ENCODE measurements at regions not wholly inside any gene's neighbourhood (a gene's known extent, or its start where the extent isn't known, plus 50 kb on each side); places are given as distances from the start of the nearest gene placed in this dataset.
"Not testable (repeated sequence)": the region's sequence is repeated elsewhere in the genome, so short reads cannot be mapped to it uniquely, and the experiment has no call there.

GRCh38 chrY:12444200-12444599, 256.8 kb upstream of the USP9Y start:
- H3K4me3 ChIP-seq (ENCODE audit: low read depth in 1 of 2, low read length in 2 of 2), result no peak overlapping the region
- no peak overlapping the region for H2AFZ ChIP-seq (ENCODE audit: low read depth, low read length)
- no peaks in the 10 kb centered on the region for H4K20me1 ChIP-seq (ENCODE audit: insufficient read depth, low read length)
- no peak overlapping the region for H3K27ac ChIP-seq (ENCODE audit: low read length)
- no peak for DNase-seq
- TF ChIP-seq EZH2 (IDR thresholded peaks at IDR 0.05; ENCODE audit: borderline replicate concordance, low read depth, low read length, severe bottlenecking), result no peak
- TF ChIP-seq, protein P1, sequence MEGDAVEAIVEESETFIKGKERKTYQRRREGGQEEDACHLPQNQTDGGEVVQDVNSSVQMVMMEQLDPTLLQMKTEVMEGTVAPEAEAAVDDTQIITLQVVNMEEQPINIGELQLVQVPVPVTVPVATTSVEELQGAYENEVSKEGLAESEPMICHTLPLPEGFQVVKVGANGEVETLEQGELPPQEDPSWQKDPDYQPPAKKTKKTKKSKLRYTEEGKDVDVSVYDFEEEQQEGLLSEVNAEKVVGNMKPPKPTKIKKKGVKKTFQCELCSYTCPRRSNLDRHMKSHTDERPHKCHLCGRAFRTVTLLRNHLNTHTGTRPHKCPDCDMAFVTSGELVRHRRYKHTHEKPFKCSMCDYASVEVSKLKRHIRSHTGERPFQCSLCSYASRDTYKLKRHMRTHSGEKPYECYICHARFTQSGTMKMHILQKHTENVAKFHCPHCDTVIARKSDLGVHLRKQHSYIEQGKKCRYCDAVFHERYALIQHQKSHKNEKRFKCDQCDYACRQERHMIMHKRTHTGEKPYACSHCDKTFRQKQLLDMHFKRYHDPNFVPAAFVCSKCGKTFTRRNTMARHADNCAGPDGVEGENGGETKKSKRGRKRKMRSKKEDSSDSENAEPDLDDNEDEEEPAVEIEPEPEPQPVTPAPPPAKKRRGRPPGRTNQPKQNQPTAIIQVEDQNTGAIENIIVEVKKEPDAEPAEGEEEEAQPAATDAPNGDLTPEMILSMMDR (IDR thresholded peaks at IDR 0.05; ENCODE audit: borderline replicate concordance, extremely low read depth, low read length, poor library complexity, severe bottlenecking), result no peak
- no peaks in the 10 kb centered on the region for H3K4me1 ChIP-seq (ENCODE audit: insufficient read depth, low read length)
- no peaks in the 10 kb centered on the region for H3K79me2 ChIP-seq (ENCODE audit: insufficient read depth, low read length)
- H3K9ac ChIP-seq (ENCODE audit: low read depth, low read length), result no peak overlapping the region
- H3K27me3 ChIP-seq (ENCODE audit: insufficient read depth, low read length, poor library complexity), result no peaks in the 10 kb centered on the region
- no peaks in the 10 kb centered on the region for H3K36me3 ChIP-seq (ENCODE audit: insufficient read depth, low read length)
- no peak for ATAC-seq (ENCODE audit: insufficient read depth, low read depth)
- H3K9me3 ChIP-seq (ENCODE audit: insufficient read depth, low read length, severe bottlenecking), result no peaks in the 10 kb centered on the region
- H3K4me2 ChIP-seq (ENCODE audit: insufficient read depth, low read length), result no peak overlapping the region

- H3K27ac ChIP-seq (ENCODE audit: low read length); H3K9ac ChIP-seq (ENCODE audit: low read depth, low read length); H3K4me3 ChIP-seq (ENCODE audit: low read depth in 1 of 2, low read length in 2 of 2); H3K9me3 ChIP-seq (ENCODE audit: insufficient read depth, low read length, severe bottlenecking); H3K79me2 ChIP-seq (ENCODE audit: insufficient read depth, low read length); DNase-seq; H3K36me3 ChIP-seq (ENCODE audit: insufficient read depth, low read length); ATAC-seq (ENCODE audit: insufficient read depth, low read depth); H2AFZ ChIP-seq (ENCODE audit: low read depth, low read length); H4K20me1 ChIP-seq (ENCODE audit: insufficient read depth, low read length); H3K27me3 ChIP-seq (ENCODE audit: insufficient read depth, low read length, poor library complexity); H3K4me1 ChIP-seq (ENCODE audit: insufficient read depth, low read length); H3K4me2 ChIP-seq (ENCODE audit: insufficient read depth, low read length): not testable (repeated sequence)
These were observed 254.4 kb upstream of the USP9Y start for GRCh38 chrY:12446486-12447265.

DNA sequence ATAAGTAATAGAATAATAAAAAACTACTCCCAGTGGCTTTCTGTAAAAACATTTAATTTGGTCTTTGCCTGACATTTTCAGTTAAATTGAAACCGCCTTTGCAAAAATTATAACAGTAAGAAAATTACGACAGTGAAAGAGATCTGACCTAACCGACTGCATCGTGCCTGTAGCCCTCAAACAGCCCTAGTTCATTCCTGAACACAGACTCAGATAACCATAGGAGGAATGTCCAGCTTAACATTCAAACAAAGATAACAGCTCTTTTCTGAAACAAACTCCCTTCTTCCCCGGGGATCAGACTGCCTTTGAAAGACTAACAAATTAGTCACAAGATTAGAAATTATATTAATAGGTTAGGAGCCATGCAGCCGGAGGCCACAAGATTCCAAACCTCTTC, 252.5 kb upstream of the USP9Y start:
- H3K4me2 ChIP-seq (ENCODE audit: insufficient read depth, low read length); H3K36me3 ChIP-seq (ENCODE audit: insufficient read depth, low read length); ATAC-seq (ENCODE audit: insufficient read depth, low read depth); H3K27me3 ChIP-seq (ENCODE audit: insufficient read depth, low read length, poor library complexity); H3K9ac ChIP-seq (ENCODE audit: low read depth, low read length); H2AFZ ChIP-seq (ENCODE audit: low read depth, low read length); H3K27ac ChIP-seq (ENCODE audit: low read length); DNase-seq; H3K9me3 ChIP-seq (ENCODE audit: insufficient read depth, low read length, severe bottlenecking); H3K79me2 ChIP-seq (ENCODE audit: insufficient read depth, low read length); H4K20me1 ChIP-seq (ENCODE audit: insufficient read depth, low read length); H3K4me1 ChIP-seq (ENCODE audit: insufficient read depth, low read length); H3K4me3 ChIP-seq (ENCODE audit: low read depth in 1 of 2, low read length in 2 of 2): not testable (repeated sequence)

DNA sequence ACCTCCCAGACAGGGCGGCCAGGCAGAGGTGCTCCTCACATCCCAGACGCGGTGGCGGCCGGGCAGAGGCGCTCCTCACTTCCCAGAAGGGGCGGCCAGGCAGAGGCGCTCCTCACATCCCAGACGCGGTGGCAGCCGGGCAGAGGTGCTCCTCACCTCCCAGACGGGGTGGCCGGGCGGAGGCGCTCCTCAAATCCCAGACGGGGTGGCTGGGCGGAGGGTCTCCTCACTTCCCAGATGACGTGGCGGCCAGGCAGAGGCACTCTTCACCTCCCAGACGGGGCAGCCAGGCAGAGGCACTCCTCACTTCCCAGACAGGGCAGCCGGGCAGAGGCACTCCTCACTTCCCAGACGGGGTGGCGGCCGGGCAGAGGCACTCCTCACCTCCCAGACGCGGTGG, 247.7 kb upstream of the USP9Y start:
- H3K9ac ChIP-seq (ENCODE audit: low read depth, low read length); H3K4me1 ChIP-seq (ENCODE audit: insufficient read depth, low read length); DNase-seq; H3K4me2 ChIP-seq (ENCODE audit: insufficient read depth, low read length); H4K20me1 ChIP-seq (ENCODE audit: insufficient read depth, low read length); H2AFZ ChIP-seq (ENCODE audit: low read depth, low read length); H3K9me3 ChIP-seq (ENCODE audit: insufficient read depth, low read length, severe bottlenecking); ATAC-seq (ENCODE audit: insufficient read depth, low read depth); H3K36me3 ChIP-seq (ENCODE audit: insufficient read depth, low read length); H3K27ac ChIP-seq (ENCODE audit: low read length); H3K27me3 ChIP-seq (ENCODE audit: insufficient read depth, low read length, poor library complexity); H3K4me3 ChIP-seq (ENCODE audit: low read depth in 1 of 2, low read length in 2 of 2); H3K79me2 ChIP-seq (ENCODE audit: insufficient read depth, low read length): not testable (repeated sequence)

DNA sequence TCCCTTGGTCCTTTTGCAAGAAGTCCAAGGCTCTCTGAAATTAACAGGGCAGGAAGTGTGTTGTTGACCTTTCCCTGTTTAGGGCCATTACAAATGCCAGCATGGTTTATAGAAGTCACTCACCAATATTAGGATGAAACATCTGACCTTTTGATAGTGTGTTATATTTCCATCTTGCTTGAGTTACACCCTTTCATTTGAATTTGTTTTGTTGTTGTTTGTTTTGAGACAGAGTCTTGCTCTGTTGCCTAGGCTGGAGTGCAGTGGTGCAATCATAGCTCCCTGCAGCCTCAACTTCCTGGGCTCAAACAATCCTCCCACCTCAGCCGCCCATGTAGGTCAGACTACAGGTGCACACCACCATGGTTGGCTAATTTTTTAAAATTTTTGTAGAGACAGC, 241.1 kb upstream of the USP9Y start:
- no peak overlapping the region for H3K4me2 ChIP-seq (ENCODE audit: insufficient read depth, low read length)
- no peaks in the 10 kb centered on the region for H3K79me2 ChIP-seq (ENCODE audit: insufficient read depth, low read length)
- ATAC-seq (ENCODE audit: insufficient read depth, low read depth) (no peak), DNase-seq (no peak)
- H3K27ac ChIP-seq (ENCODE audit: low read length), result no peak overlapping the region
- no peaks in the 10 kb centered on the region for H3K9me3 ChIP-seq (ENCODE audit: insufficient read depth, low read length, severe bottlenecking)
- TF ChIP-seq, protein P1 (IDR thresholded peaks at IDR 0.05; ENCODE audit: borderline replicate concordance, extremely low read depth, low read length, poor library complexity, severe bottlenecking), result no peak
- TF ChIP-seq EZH2 (IDR thresholded peaks at IDR 0.05; ENCODE audit: borderline replicate concordance, low read depth, low read length, severe bottlenecking), result no peak
- no peaks in the 10 kb centered on the region for H3K36me3 ChIP-seq (ENCODE audit: insufficient read depth, low read length)
- no peak overlapping the region for H3K4me3 ChIP-seq (ENCODE audit: low read depth in 1 of 2, low read length in 2 of 2)
- H3K4me1 ChIP-seq (ENCODE audit: insufficient read depth, low read length), result no peaks in the 10 kb centered on the region
- H3K27me3 ChIP-seq (ENCODE audit: insufficient read depth, low read length, poor library complexity), result no peaks in the 10 kb centered on the region
- H2AFZ ChIP-seq (ENCODE audit: low read depth, low read length), result no peak overlapping the region
- H3K9ac ChIP-seq (ENCODE audit: low read depth, low read length), result no peak overlapping the region
- H4K20me1 ChIP-seq (ENCODE audit: insufficient read depth, low read length), result no peaks in the 10 kb centered on the region
